T1000 (cell line): ENCODE measurements at regions not wholly inside any gene's neighbourhood (a gene's known extent, or its start where the extent isn't known, plus 50 kb on each side); places are given as distances from the start of the nearest gene placed in this dataset.
A peak's percentile ranks its signal among the peaks of the same experiment; 100 is the strongest.
"Not testable (repeated sequence)": the region's sequence is repeated elsewhere in the genome, so short reads cannot be mapped to it uniquely, and the experiment has no call there.

Experiments
- DNase-seq: peaks from one replicate; lab custom pipeline; 2025; ENCODE audit warnings: mixed read lengths; lab: John Stamatoyannopoulos, UW

- DNase-seq, result peak; percentile 19
Measured at GRCh38 chr1:10867138-10867721, 70.8 kb upstream of the CASZ1 start.

- no peak for DNase-seq
Measured at GRCh38 chr1:10867914-10868598, 71.6 kb upstream of the CASZ1 start.

GRCh38 chr1:10868599-10868965, 72.1 kb upstream of the CASZ1 start:
- no peak for DNase-seq

- DNase-seq, result no peak
Measured at GRCh38 chr1:10869933-10870332, 73.5 kb upstream of the CASZ1 start.

DNA sequence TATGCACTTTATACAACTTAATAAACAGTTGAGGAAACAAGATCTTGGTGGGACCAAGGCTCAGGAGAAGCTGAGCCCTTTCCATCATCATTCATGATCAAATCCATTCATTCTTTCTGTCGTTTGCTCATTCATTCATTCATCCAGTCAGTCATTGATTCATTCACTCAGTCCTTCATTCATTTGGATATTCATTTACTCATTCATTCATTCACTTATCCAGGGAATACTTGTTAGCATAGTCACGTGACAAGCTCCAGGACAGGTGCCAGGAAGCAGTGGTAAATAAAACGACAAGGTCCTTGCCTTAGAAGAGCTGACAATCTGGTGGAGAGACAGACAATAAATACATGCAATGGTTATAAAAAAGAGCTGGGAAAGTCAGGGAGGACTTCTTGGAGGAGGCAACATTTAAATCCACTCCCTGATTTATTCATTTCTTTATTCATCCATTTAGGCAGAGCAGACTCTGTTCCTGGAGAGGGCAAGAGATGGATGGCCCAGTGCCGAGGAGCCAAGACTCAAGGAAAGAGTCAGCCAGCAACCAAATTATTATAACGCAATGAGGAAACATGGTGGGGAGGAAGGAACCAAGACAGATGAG, 74.1 kb upstream of the CASZ1 start:
- no peak for DNase-seq

DNA sequence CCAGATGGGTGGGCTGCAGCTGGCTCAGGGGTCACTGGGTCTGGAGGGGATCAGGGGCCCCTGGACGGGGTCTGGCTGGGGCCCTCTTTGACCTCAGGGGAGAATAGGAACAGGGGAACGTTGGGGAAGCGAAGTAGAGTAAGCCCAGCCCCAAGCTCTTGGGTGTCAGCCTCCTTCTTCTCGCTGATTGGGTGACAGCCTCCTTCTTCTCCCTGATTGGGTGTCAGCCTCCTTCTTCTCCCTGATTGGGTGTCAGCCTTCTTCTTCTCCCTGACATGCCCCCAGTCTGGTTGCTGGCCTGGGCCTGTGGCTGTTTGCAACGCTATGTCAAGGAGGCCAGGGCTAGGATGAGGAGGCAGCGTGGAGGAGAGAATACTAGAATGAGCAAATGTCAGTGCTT, 76.7 kb upstream of the CASZ1 start:
- DNase-seq, result no peak

- no peak for DNase-seq
Measured at GRCh38 chr1:10874351-10874750, 77.9 kb upstream of the CASZ1 start.

DNA sequence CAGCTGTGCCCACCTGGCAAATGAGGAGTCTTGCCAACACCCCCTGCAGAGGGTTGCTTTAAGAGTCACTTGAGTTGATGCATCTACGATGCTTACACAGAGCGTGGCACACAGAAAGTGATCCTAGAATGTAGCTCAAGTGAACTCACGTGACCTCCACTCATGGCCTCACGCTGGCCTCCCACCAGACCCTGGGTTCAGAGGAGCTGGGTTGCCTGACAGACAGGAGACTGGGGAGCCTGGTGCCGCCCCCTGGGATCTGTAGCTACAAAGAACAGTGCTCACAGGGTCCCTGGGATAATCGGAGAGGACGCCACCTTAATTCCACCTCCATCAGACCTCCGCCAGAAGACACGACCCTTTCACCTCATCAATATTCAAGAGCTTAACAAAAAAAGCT, 81.4 kb upstream of the CASZ1 start:
- no peak for DNase-seq

- DNase-seq, result no peak
Measured at GRCh38 chr1:10878469-10878868, 82.0 kb upstream of the CASZ1 start.

GRCh38 chr1:10880063-10880462, 83.6 kb upstream of the CASZ1 start:
- no peak for DNase-seq

GRCh38 chr1:10881046-10881445, 84.6 kb upstream of the CASZ1 start:
- no peak for DNase-seq

- DNase-seq, result no peak
Measured at GRCh38 chr1:10882069-10882468, 85.6 kb upstream of the CASZ1 start.

DNA sequence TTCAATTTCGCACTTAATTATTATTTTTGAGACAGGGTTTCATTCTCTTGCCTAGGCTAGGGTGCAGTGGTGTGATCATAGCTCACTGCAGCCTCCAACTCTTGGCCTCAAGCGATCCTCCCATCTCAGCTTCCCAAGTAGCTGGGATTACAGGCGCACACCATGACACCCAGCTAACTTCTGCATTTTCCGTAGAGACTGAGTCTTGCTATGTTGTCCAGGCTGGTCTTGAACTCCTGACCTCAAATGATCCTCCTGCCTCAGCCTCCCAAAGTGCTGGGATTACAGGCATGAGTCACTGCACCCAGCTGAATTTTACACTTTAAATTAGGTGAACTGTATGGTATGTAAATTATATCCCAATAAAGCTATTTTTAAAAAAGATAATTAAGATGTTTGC, 90.6 kb upstream of the CASZ1 start:
- not testable (repeated sequence) for DNase-seq

- DNase-seq, result no peak
Measured at GRCh38 chr1:10888291-10888690, 91.8 kb upstream of the CASZ1 start.

DNA sequence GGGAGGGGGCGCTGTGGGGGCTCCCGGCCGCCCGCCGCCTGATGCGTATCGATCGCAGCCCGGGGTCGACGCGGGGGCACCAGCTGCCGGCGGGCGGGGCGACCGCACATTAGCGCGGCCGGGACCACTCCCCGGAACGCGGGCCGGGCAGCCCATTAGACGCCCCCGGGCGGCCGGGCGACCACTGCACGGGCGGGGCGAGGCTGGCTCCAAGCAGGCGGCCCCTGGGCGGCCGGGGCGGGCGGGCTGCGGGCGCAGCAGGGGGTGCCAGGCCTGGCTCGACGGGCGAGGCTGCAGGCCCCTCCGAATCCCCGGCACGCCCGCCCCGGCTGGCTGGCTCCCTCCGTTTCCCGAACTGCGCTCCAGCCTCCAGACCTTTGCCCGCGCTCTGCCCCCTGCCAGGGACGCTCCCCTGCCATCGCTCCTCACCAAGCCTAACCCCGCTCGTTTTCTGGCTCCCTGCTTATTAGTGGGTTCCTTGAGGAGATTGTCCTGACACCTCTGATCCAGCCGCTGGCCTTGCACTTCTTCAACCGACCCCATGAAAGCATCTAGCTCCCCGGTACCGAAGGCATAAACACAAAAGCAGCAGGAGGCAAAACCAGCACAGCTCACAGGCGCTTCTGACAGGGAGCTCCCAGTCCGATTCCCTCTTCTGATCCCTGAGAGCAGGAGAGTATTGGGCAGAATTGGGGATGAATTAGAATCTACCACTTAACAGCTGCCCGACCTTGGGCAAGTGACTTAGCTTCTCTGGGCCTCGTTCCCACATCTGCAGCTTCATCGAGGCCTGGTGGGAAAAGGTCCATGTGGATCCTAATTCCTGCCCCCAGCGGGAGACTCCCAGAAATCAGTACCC, 92.6 kb upstream of the CASZ1 start:
- no peak for DNase-seq

DNA sequence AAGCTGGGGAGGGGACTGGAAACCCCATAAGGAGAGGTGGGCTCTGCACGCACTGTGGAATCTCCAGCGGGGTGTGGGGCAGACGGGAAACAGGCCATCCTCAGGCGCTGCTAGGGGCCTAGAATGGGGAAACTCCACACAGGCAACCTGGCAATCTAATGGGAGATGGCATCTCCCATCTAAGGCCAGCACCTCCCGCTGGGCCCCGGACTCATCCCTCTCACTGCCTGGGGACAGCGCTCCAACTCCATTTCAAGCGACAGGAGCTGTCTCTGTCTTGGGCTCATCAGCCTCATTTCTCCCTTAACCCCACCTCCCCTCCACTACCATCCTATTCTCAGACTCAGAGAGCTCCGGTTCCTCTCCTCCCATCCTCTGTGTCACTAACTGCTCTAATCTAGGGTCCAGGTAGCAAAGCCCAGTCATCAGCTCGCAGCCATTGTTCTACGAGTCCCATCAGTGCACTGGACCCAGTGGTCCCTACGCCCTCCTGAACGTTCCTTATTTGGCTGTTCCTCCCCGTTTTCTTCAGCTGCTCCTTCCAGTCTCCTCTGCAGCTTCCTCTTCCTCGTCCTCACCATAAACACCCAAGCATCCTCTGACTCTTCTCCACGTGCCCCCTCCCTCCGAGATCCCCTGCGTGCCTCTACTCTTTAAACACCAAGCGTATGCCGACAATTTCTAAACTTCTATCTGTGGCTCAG, 93.4 kb upstream of the CASZ1 start:
- no peak for DNase-seq

DNA sequence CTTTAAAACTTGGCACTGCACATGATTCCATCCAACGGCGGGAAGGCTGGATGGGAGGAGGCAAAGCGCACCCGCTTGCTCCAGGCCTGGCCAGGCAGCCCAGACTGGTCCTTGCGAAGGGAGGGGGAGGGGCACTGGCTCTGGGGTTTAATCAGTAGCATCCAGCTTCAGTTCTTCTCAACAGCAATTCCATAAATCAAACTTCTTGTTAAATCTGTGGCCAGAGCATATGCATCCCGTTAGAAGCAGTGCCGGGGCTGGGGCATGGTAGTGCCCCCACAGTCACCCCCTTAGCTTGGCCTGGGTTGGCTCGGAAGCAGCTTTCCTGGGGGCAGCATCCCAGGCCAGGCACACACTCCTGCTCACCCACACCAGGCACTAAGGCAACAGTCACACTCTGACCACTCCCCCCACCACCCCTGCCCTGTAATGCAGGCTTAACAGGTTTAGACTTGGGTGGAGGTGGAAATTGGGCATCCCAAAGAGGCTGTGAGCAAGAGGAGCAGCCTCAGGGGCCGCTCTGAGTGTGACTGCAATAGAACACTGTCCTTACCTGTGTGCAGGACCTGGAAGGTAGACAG, 94.1 kb upstream of the CASZ1 start:
- DNase-seq, result no peak

- no peak for DNase-seq
Measured at GRCh38 chr1:10891091-10891490, 94.6 kb upstream of the CASZ1 start.

DNA sequence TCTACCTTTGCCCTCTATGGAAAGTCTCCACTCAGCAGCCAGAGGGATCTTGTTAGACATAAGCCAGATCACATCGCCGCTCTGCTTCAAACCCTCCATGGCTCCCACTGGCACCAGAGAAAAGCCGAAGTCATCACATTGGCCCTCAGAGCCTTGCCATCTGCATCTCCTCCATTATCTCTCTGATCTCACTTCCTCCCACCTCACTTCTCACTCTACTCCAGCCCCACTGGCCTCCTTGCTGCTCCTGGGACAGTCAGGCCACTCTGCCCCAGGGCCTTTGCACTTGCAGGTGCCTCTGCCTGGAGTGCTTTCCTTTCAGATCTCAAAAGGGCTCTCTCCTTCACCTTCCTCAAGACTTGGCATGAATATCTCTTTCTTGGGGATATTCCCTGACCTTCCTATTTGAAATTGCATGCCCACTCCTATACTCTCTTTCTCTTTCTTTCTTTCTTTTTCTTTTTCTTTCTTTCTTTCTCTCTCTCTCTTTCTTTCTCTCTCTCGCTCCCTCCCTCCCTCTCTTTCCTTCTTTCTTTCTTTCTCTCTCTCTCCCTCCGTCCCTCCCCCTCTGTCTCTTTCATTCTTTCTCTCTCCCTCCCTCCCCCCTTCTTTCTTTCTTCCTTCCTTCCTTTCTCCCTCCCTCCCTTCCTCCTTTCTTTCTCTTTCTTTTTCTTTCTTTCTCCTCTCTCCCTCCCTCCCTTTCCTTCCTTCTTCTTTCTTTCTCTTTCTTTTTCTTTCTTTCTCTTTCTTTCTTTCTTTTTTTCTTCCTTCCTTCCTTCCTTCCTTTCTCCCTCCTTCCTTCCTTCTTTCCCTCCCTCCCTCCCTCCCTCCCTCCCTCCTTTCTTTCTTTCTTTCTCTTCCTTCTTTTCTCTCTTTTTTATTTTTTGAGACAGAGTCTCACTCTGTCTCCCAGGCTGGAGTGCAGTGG, 96.0 kb upstream of the CASZ1 start:
- no peak for DNase-seq

- DNase-seq, result no peak
Measured at GRCh38 chr1:10895621-10896020, 99.2 kb upstream of the CASZ1 start.

DNA sequence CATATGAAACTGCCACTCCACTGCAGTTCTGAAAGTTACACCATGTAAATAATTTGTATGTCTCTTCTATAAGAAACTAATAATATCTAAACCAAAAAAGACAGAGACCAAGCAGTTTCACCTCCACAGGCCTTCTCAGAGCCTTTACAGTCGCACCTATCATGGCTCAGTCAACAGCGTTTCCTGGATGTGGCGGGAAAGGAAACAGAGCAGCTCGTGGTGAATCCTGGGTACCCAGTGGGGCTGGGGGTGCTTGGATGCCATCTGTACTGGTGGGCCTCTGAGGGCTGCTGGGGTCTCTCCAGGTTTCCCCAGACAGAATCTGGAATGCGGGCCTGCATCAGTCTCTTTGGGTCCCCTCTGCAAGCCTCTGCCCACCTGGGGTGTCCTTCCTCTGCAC, 100.2 kb upstream of the CASZ1 start:
- DNase-seq, result no peak
